ENCODE measurements at regions not wholly inside any gene's neighbourhood (a gene's known extent, or its start where the extent isn't known, plus 50 kb on each side); places are given as distances from the start of the nearest gene placed in this dataset.
A peak's percentile ranks its signal among the peaks of the same experiment; 100 is the strongest.

- no peak for DNase-seq (ENCODE audit: low read depth in 1 of 2, low spot score in 1 of 2)
- H3K9me3 ChIP-seq (ENCODE audit: low read depth): no peaks in the 10 kb centered on the region
- TF ChIP-seq CTCF (IDR thresholded peaks at IDR 0.05; ENCODE audit: low read depth, low read length): no peak
- H3K27me3 ChIP-seq: no peaks in the 10 kb centered on the region
- H3K4me1 ChIP-seq (ENCODE audit: low read depth): no peaks in the 10 kb centered on the region
- no peak overlapping the region for H3K4me3 ChIP-seq
- no peaks in the 10 kb centered on the region for H3K36me3 ChIP-seq
- H3K27ac ChIP-seq: no peak overlapping the region
Observed at GRCh38 chr2:213228638-213229037, 55.6 kb upstream of the SPAG16 start.

GRCh38 chr2:213229814-213230213 lies 54.5 kb upstream of the SPAG16 start:
- TF ChIP-seq CTCF (IDR thresholded peaks at IDR 0.05; ENCODE audit: low read depth, low read length): no peak
- H3K36me3 ChIP-seq: no peaks in the 10 kb centered on the region
- H3K27me3 ChIP-seq: no peaks in the 10 kb centered on the region
- H3K27ac ChIP-seq: no peak overlapping the region
- H3K4me3 ChIP-seq: no peak overlapping the region
- no peaks in the 10 kb centered on the region for H3K9me3 ChIP-seq (ENCODE audit: low read depth)
- peak in 1 of 2 donors; percentile 76 for DNase-seq (ENCODE audit: low read depth in 1 of 2, low spot score in 1 of 2)
- no peaks in the 10 kb centered on the region for H3K4me1 ChIP-seq (ENCODE audit: low read depth)

GRCh38 chr2:213231966-213232365 lies 52.3 kb upstream of the SPAG16 start:
- H3K4me1 ChIP-seq (ENCODE audit: low read depth): no peaks in the 10 kb centered on the region
- H3K27ac ChIP-seq: no peak overlapping the region
- TF ChIP-seq CTCF (IDR thresholded peaks at IDR 0.05; ENCODE audit: low read depth, low read length): no peak
- DNase-seq (ENCODE audit: low read depth in 1 of 2, low spot score in 1 of 2): no peak
- no peaks in the 10 kb centered on the region for H3K27me3 ChIP-seq
- H3K4me3 ChIP-seq: no peak overlapping the region
- no peaks in the 10 kb centered on the region for H3K9me3 ChIP-seq (ENCODE audit: low read depth)
- H3K36me3 ChIP-seq: no peaks in the 10 kb centered on the region

- no peak overlapping the region for H3K4me3 ChIP-seq
- no peaks in the 10 kb centered on the region for H3K36me3 ChIP-seq
- H3K27ac ChIP-seq: no peak overlapping the region
- TF ChIP-seq CTCF (IDR thresholded peaks at IDR 0.05; ENCODE audit: low read depth, low read length): no peak
- no peaks in the 10 kb centered on the region for H3K9me3 ChIP-seq (ENCODE audit: low read depth)
- no peaks in the 10 kb centered on the region for H3K27me3 ChIP-seq
- peak; percentile 26 to 28 for DNase-seq (ENCODE audit: low read depth in 1 of 2, low spot score in 1 of 2)
- H3K4me1 ChIP-seq (ENCODE audit: low read depth): no peaks in the 10 kb centered on the region
Observed at GRCh38 chr2:213232649-213233437, 51.4 kb upstream of the SPAG16 start.

- no peaks in the 10 kb centered on the region for H3K4me1 ChIP-seq (ENCODE audit: low read depth)
- H3K36me3 ChIP-seq: no peaks in the 10 kb centered on the region
- no peak for TF ChIP-seq CTCF (IDR thresholded peaks at IDR 0.05; ENCODE audit: low read depth, low read length)
- DNase-seq (ENCODE audit: low read depth in 1 of 2, low spot score in 1 of 2): no peak
- H3K27ac ChIP-seq: no peak overlapping the region
- H3K27me3 ChIP-seq: no peaks in the 10 kb centered on the region
- no peak overlapping the region for H3K4me3 ChIP-seq
- no peaks in the 10 kb centered on the region for H3K9me3 ChIP-seq (ENCODE audit: low read depth)
Observed at GRCh38 chr2:213233438-213234330, 50.6 kb upstream of the SPAG16 start.
